ENCODE measurements at regions not wholly inside any gene's neighbourhood (a gene's known extent, or its start where the extent isn't known, plus 50 kb on each side); places are given as distances from the start of the nearest gene placed in this dataset.
A peak's percentile ranks its signal among the peaks of the same experiment; 100 is the strongest.

DNA sequence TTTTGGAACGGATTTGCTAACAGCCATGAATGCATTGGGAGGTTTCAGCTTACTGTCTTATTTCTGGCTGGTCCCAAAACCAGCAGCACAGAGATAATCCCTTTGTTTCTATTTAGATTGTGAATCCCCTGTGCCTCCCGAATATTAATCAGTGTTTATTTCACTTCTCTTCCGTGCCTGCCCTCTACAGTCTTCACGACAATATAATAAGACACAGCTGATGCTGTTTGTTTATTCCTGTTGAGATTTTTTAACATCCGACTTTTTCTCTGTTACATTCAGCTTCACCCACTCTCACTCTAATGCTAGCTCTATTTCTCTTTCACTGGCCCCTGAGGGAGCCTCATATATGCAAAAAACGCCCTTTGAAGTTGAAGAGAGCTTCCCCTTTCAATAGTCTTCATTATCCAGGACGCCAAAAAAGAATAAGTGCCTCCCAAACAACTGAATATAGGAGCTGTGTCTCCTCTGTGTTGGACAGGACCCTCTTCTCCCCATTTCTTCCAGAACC is 995.3 kb downstream of the ROBO2 start:
- peak in 1 of 2 experiments; percentile 37 for DNase-seq (ENCODE audit: low spot score in 2 of 2)
- no peak overlapping the region for H3K4me3 ChIP-seq
- in situ Hi-C loops (cut with MboI; ENCODE audit: low sequenced_read_pairs): no loop called here

GRCh38 chr3:78041486-78041885 is 1001.6 kb downstream of the ROBO2 start:
- H3K36me3 ChIP-seq (replicated peaks): no peaks in the 10 kb centered on the region
- H3K4me3 ChIP-seq: no peak overlapping the region
- in situ Hi-C loops (cut with MboI; ENCODE audit: low sequenced_read_pairs): no loop called here
- no peaks in the 10 kb centered on the region for H3K9me3 ChIP-seq
- H3K4me1 ChIP-seq: no peaks in the 10 kb centered on the region; the same call in 1 of the 2 replicates
- peaks cover 51% of the 10 kb centered on the region for H3K27me3 ChIP-seq (ENCODE audit: low read depth)
- DNase-seq (ENCODE audit: low spot score in 2 of 2): no peak

More for the DNA sequence above, 995.3 kb downstream of the ROBO2 start:
- Histone ChIP-seq H3K4me1 (no peaks in the 10 kb centered on the region), H3K36me3 (replicated peaks) (no peaks in the 10 kb centered on the region), H3K9me3 (no peaks in the 10 kb centered on the region), H3K27me3 (ENCODE audit: low read depth) (peaks cover 23% of the 10 kb centered on the region)

DNA sequence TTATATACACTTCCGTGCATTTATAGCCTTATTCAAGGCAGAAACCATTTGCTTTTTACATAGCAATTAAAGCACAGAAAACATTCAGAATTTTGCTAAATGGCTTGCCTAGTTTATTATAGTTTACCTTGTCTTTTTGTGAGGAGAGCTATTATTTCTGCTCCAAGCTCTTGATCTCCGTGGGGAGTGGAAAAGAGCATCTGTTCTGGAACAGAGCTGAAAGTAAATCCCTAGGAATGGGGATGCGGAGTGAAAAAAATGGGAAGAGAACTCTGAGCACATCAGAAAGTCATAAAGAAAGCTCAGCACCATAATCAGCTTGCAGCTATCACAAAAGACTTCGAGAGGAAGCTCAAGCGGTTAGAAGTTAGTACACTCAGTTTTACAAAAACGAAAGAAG is 1006.7 kb downstream of the ROBO2 start:
- Histone ChIP-seq H3K9me3 (no peaks in the 10 kb centered on the region), H3K4me1 (peaks cover 4% of the 10 kb centered on the region; the same call in 1 of the 2 replicates), H3K4me3 (no peak overlapping the region), H3K27me3 (ENCODE audit: low read depth) (peaks cover 55% of the 10 kb centered on the region), H3K36me3 (replicated peaks) (no peaks in the 10 kb centered on the region)
- DNase-seq (ENCODE audit: low spot score in 2 of 2): peak; percentile 45 to 77
- in situ Hi-C loops (cut with MboI; ENCODE audit: low sequenced_read_pairs): no loop called here

DNA sequence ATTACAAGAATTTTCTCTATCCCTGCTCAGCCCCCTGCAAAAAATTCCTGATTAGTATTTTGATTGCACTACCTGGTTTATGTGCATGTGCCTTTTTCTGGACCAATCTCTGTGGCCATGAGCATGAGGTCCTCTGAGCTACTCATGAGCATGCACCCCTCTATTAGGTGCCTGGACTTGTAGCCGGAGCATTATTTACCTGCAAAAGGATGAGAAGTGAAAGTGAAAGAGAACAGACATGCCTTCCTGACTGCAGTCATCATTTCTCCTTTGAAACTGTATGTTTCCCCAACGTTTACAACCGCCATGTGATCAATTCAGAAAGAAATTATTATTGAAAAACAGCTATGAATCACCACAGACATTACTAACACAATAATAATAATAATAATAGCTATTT is 1008.8 kb downstream of the ROBO2 start:
- no peak for DNase-seq (ENCODE audit: low spot score in 2 of 2)
- H3K9me3 ChIP-seq: no peaks in the 10 kb centered on the region
- H3K4me3 ChIP-seq: no peak overlapping the region
- no peaks in the 10 kb centered on the region for H3K36me3 ChIP-seq (replicated peaks)
- H3K4me1 ChIP-seq: peaks cover 4% of the 10 kb centered on the region; the same call in 1 of the 2 replicates
- in situ Hi-C loops (cut with MboI; ENCODE audit: low sequenced_read_pairs): no loop called here
- H3K27me3 ChIP-seq (ENCODE audit: low read depth): peaks cover 37% of the 10 kb centered on the region

GRCh38 chr3:78049521-78049920 is 1009.6 kb downstream of the ROBO2 start:
- Histone ChIP-seq H3K4me1 (peaks cover 4% of the 10 kb centered on the region; the same call in 1 of the 2 replicates), H3K4me3 (no peak overlapping the region), H3K36me3 (replicated peaks) (no peaks in the 10 kb centered on the region), H3K27me3 (ENCODE audit: low read depth) (peaks cover 29% of the 10 kb centered on the region), H3K9me3 (no peaks in the 10 kb centered on the region)
- in situ Hi-C loops (cut with MboI; ENCODE audit: low sequenced_read_pairs): no loop called here
- DNase-seq (ENCODE audit: low spot score in 2 of 2): no peak

DNA sequence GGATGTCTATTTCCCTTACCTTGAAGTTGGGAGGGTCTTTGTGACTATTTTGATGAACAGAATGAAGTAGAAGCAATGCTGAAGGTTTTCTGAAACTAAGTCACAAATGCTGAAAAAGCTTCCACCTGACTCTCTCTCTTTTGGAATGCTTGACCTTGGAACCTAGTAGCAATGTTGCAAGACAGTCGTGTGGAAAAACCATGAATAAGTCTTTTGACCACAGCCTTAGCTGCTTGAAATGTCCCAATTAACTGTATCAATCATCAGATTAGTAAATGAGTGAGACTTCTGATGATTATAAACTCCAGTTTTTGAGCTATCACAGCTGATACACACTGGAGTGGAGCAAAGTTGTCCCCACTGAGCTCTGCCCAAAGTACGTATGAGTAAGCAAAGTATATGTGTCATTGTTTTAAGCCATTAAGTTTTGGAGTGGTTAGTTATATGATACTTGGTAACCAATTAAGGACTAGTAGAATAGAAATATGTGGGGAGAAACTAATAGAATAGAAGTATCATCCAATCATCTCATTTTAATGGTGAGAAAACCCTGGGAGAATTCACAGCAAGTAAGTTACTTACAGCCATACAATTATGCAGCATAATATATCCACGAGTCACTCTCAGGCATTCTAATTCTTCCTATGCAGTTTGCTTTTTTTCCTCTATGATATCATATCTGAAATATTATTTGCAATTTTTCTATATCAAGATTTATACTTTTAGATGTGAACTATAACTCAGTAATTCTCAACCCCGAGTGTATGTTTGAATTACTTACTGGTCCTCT is 1010.6 kb downstream of the ROBO2 start:
- H3K36me3 ChIP-seq (replicated peaks): no peaks in the 10 kb centered on the region
- no peaks in the 10 kb centered on the region for H3K9me3 ChIP-seq
- peaks cover 19% of the 10 kb centered on the region for H3K27me3 ChIP-seq (ENCODE audit: low read depth)
- in situ Hi-C loops (cut with MboI; ENCODE audit: low sequenced_read_pairs): no loop called here
- DNase-seq (ENCODE audit: low spot score in 2 of 2): no peak
- peaks cover 4% of the 10 kb centered on the region; the same call in 1 of the 2 replicates for H3K4me1 ChIP-seq
- H3K4me3 ChIP-seq: no peak overlapping the region

DNA sequence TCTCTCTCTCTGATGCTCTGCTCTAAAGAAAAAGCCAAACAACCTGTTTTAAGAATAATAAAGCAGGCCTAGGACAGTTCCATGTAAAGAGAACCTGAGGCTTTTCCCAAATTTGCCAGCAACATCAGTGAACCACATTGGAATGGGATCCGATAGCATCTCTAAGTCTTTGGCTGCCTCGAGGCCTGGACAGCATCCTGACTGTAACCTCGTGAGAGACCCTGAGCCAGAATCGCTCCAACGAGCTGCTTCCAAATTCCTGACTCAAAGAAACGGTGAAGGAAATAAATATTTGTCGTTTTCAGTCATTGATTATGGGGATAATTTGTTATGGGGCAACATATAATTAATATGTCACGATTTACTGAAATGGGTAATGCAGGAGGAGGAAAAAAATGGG is 1012.8 kb downstream of the ROBO2 start:
- in situ Hi-C loops (cut with MboI; ENCODE audit: low sequenced_read_pairs): no loop called here
- no peak overlapping the region for H3K4me3 ChIP-seq
- H3K4me1 ChIP-seq: no peaks in the 10 kb centered on the region
- H3K36me3 ChIP-seq (replicated peaks): no peaks in the 10 kb centered on the region
- no peaks in the 10 kb centered on the region for H3K9me3 ChIP-seq
- H3K27me3 ChIP-seq (ENCODE audit: low read depth): peaks cover 11% of the 10 kb centered on the region
- DNase-seq (ENCODE audit: low spot score in 2 of 2): no peak

DNA sequence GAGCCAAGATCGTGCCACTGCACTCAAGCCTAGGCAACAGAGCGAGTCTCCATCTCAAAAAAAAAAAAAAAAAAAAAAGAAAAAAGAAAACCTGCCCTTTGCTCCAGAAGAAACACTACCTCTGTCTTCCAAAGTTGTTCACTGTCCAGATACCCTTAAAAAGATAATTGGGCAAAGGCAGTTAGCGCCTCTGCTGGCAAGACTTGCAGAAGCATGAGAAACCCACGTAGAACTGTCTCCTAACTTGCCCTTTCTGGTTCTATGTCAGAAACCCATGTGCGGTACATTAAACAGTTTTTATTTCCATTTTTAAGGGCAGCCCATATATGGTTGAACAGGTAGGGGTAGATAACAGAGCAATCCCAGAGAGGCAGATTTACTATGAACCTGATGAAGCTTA is 1026.4 kb downstream of the ROBO2 start:
- peak; percentile 6 to 12 for DNase-seq (ENCODE audit: low spot score in 2 of 2)
- no peaks in the 10 kb centered on the region for H3K9me3 ChIP-seq

GRCh38 chr3:78070188-78070587 is 1030.3 kb downstream of the ROBO2 start:
- Histone ChIP-seq H3K4me1 (no peaks in the 10 kb centered on the region), H3K4me3 (no peak overlapping the region), H3K27me3 (ENCODE audit: low read depth) (no peaks in the 10 kb centered on the region; the same call in 1 of the 2 replicates), H3K9me3 (no peaks in the 10 kb centered on the region), H3K36me3 (replicated peaks) (no peaks in the 10 kb centered on the region; the same call in 1 of the 2 replicates)
- no peak for DNase-seq (ENCODE audit: low spot score in 2 of 2)
- in situ Hi-C loops (cut with MboI; ENCODE audit: low sequenced_read_pairs): no loop called here

More for the DNA sequence above, 1026.4 kb downstream of the ROBO2 start:
- in situ Hi-C loops (cut with MboI; ENCODE audit: low sequenced_read_pairs): no loop called here
- H3K36me3 ChIP-seq (replicated peaks): no peaks in the 10 kb centered on the region; the same call in 1 of the 2 replicates
- H3K4me1 ChIP-seq: no peaks in the 10 kb centered on the region
- no peak overlapping the region for H3K4me3 ChIP-seq
- no peaks in the 10 kb centered on the region for H3K27me3 ChIP-seq (ENCODE audit: low read depth)

DNA sequence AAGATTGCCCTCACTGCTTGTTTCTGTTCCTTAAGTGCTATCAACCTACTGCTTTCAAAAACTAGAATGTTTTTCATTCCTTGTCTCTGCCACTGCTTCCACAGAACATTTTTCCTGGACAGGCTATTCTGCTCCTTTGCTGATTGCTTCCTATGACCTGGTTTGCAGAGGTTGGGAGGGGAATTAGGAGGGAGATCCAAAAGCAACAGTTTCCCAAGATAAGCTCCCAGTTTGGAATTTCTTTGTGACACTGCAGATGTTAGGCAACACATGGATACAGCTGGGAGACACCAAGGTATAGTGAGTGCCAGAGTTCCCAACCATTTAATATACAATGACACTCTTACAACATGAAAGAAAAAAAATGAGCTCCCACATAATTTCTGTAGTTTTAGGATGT is 1036.5 kb downstream of the ROBO2 start:
- Histone ChIP-seq H3K36me3 (replicated peaks) (no peaks in the 10 kb centered on the region), H3K27me3 (ENCODE audit: low read depth) (peaks cover 3% of the 10 kb centered on the region; the same call in 1 of the 2 replicates), H3K4me3 (no peak overlapping the region), H3K4me1 (no peaks in the 10 kb centered on the region), H3K9me3 (no peaks in the 10 kb centered on the region)
- in situ Hi-C loops (cut with MboI; ENCODE audit: low sequenced_read_pairs): no loop called here
- no peak for DNase-seq (ENCODE audit: low spot score in 2 of 2)

- H3K9me3 ChIP-seq: no peaks in the 10 kb centered on the region
- no peaks in the 10 kb centered on the region for H3K36me3 ChIP-seq (replicated peaks)
- H3K4me3 ChIP-seq: no peak overlapping the region
- H3K27me3 ChIP-seq (ENCODE audit: low read depth): peaks cover 3% of the 10 kb centered on the region; the same call in 1 of the 2 replicates
- no peaks in the 10 kb centered on the region for H3K4me1 ChIP-seq
- in situ Hi-C loops (cut with MboI; ENCODE audit: low sequenced_read_pairs): no loop called here
- no peak for DNase-seq (ENCODE audit: low spot score in 2 of 2)
These were observed 1037.3 kb downstream of the ROBO2 start for GRCh38 chr3:78077178-78077577.

DNA sequence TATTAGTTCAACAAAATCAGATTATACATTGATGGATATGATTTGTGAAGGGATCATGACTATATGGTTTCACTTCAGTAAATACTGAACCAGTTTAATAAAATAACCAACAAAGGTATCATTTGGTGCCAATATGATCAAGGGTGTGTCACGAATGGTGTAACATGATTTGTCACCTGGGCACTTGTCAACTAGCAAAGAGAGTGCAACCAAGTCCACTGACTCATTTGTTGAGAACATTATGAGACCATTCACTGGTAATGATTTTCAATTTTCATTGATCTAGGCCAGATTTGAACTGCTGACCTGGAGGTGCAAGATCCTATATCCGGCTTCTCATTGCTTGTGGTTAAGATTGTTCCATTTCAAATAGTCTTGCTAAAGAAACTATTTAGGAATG is 1037.9 kb downstream of the ROBO2 start:
- Histone ChIP-seq H3K27me3 (ENCODE audit: low read depth) (peaks cover 3% of the 10 kb centered on the region; the same call in 1 of the 2 replicates), H3K9me3 (no peaks in the 10 kb centered on the region), H3K4me3 (no peak overlapping the region), H3K36me3 (replicated peaks) (no peaks in the 10 kb centered on the region), H3K4me1 (no peaks in the 10 kb centered on the region)
- in situ Hi-C loops (cut with MboI; ENCODE audit: low sequenced_read_pairs): no loop called here
- no peak for DNase-seq (ENCODE audit: low spot score in 2 of 2)

- Histone ChIP-seq H3K27me3 (ENCODE audit: low read depth) (peaks cover 3% of the 10 kb centered on the region; the same call in 1 of the 2 replicates), H3K4me3 (no peak overlapping the region), H3K36me3 (replicated peaks) (no peaks in the 10 kb centered on the region), H3K9me3 (no peaks in the 10 kb centered on the region), H3K4me1 (no peaks in the 10 kb centered on the region)
- in situ Hi-C loops (cut with MboI; ENCODE audit: low sequenced_read_pairs): no loop called here
- no peak for DNase-seq (ENCODE audit: low spot score in 2 of 2)
These were observed 1039.6 kb downstream of the ROBO2 start for GRCh38 chr3:78079514-78079913.

DNA sequence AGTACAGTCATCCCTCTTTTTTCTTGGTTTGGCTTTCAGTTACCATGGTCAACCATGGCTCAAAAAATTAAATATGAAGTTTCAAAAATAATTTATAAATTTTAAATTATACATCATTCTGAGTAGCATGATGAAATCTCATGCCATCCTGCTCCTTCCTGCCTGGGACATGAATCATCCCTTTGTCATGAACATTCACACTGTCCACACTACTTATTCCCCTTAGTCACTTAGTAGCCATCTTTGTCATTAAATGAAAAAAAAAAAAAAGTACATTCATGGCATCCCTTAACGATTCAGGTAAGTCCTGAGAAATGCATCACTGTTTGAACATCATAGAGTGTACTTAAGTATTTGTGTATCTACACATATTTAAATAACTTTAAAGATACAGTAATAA is 1046.3 kb downstream of the ROBO2 start:
- Histone ChIP-seq H3K9me3 (no peaks in the 10 kb centered on the region), H3K36me3 (replicated peaks) (no peaks in the 10 kb centered on the region), H3K4me1 (no peaks in the 10 kb centered on the region), H3K27me3 (ENCODE audit: low read depth) (no peaks in the 10 kb centered on the region), H3K4me3 (no peak overlapping the region)
- no peak for DNase-seq (ENCODE audit: low spot score in 2 of 2)
- in situ Hi-C loops (cut with MboI; ENCODE audit: low sequenced_read_pairs): no loop called here

Measured in HAP-1 (cell line).